Esophagus squamous epithelium (tissue), 4 donors: ENCODE measurements at regions not wholly inside any gene's neighbourhood (a gene's known extent, or its start where the extent isn't known, plus 50 kb on each side); places are given as distances from the start of the nearest gene placed in this dataset.

Source experiments
- CTCF ChIP-seq, 6 experiments: fragments of 450-650 bp in 4 of 6; fragments of 200-600 bp in 2 of 6; sonication (generic) in 2 of 6; IDR thresholded peaks; one replicate each; pipeline ENCODE4 v1.5.1; 2016 to 2019; ENCODE audit warnings: antibody characterized with exemption in 6 of 6, mild to moderate bottlenecking in 4 of 6, moderate library complexity in 4 of 6
- POLR2A ChIP-seq, 4 donors: fragments of 450-650 bp; IDR thresholded peaks; one replicate each; pipeline ENCODE4 v1.6.1; 2017; ENCODE audit warnings: antibody characterized with exemption in 4 of 4, mild to moderate bottlenecking in 4 of 4, moderate library complexity in 3 of 4

DNA sequence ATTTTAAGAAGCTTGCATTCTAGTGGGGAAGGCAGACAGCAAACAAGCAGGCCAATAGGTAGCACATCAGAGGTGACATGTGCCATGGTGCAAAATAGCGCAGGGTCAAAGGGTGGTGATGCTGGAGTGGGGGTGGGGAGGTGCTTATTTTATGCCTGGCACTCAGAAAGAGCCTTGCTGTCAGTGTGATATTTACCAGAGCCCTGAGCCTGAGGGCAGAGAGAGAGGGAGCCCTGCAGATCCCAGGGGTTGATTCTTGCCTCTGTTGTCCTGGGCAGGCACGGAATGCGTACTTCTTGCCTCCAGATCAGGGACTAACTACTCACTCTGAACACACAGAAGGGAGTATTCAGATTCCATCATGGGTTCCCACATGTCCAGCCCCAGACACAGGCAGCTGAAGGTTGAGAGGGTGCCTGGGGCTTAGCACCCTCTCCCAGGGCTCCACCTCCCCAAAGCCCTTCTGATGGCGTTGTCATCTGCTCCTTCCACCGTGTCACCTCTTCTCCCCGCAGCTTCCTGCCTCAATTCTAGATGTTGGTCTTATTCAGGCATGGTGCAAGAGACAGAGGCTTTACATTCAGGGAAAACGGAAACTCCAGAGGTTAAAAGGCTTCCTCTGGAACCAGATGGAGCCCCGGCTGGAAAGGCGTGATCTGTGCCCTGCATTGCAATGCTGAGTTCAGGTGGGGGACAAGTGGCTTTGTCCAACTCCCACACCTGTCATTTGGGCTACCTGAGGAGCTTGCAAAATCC, 252.3 kb downstream of the HAUS1 start:
- TF ChIP-seq CTCF (IDR thresholded peaks at IDR 0.05): no peak
- no peak for TF ChIP-seq POLR2A (IDR thresholded peaks at IDR 0.05)
